ENCODE measurements at regions not wholly inside any gene's neighbourhood (a gene's known extent, or its start where the extent isn't known, plus 50 kb on each side); places are given as distances from the start of the nearest gene placed in this dataset.

DNA sequence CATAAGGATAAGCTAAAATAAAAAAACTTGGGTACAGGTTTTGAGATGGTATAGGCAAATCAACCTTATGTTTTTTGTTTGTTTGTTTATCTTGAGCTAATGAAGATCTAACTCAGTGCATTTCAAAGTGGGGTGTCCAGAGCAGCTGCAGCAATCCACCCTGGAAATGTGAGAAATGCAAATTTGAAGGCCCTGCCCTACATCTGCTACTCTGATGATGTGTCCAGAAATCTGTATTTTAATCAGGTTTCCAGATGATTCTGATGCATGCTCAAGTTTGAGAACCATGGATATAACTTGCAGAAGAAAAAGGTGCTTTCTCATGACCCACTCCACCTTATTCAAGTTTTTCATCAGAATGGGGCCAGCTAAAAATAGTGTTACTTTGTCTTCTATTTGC is 467.0 kb downstream of the NTRK2 start:
- no peaks in the 10 kb centered on the region for H3K36me3 ChIP-seq (ENCODE audit: control insufficient read depth, insufficient read depth, low read length)
- DNase-seq, result no peak
- no peaks in the 10 kb centered on the region for H3K4me1 ChIP-seq (ENCODE audit: control insufficient read depth, low read depth, low read length)
- no peak overlapping the region for H3K4me2 ChIP-seq (ENCODE audit: low read length)
- H3K4me3 ChIP-seq (ENCODE audit: low read length), result no peak overlapping the region
- H2BK15ac ChIP-seq (replicated peaks; ENCODE audit: low read depth), result no peak overlapping the region
- H4K5ac ChIP-seq (ENCODE audit: low read length), result no peak overlapping the region
- H3K79me2 ChIP-seq (ENCODE audit: control insufficient read depth, insufficient read depth, low read length), result no peaks in the 10 kb centered on the region
- no peak overlapping the region for H3K23ac ChIP-seq (ENCODE audit: low read length)
- H3K9ac ChIP-seq (ENCODE audit: low read length), result no peak overlapping the region
- H3K56ac ChIP-seq (ENCODE audit: low read length), result no peak overlapping the region
- H2AK5ac ChIP-seq (ENCODE audit: low read length), result no peak overlapping the region
- H3K27ac ChIP-seq (ENCODE audit: low read depth, low read length), result no peak overlapping the region
- no peak overlapping the region for H4K8ac ChIP-seq (ENCODE audit: low read depth, low read length)
- H3K4ac ChIP-seq (ENCODE audit: low read depth, low read length), result no peak overlapping the region
- no peaks in the 10 kb centered on the region for H3K27me3 ChIP-seq (ENCODE audit: insufficient read depth, low read length, poor library complexity)
- H2BK120ac ChIP-seq (ENCODE audit: low read depth, low read length), result no peak overlapping the region
- no peak overlapping the region for H2BK5ac ChIP-seq (ENCODE audit: low read length)
- H3K18ac ChIP-seq (ENCODE audit: low read length), result no peak overlapping the region
- H3K79me1 ChIP-seq (ENCODE audit: low read length), result no peaks in the 10 kb centered on the region

DNA sequence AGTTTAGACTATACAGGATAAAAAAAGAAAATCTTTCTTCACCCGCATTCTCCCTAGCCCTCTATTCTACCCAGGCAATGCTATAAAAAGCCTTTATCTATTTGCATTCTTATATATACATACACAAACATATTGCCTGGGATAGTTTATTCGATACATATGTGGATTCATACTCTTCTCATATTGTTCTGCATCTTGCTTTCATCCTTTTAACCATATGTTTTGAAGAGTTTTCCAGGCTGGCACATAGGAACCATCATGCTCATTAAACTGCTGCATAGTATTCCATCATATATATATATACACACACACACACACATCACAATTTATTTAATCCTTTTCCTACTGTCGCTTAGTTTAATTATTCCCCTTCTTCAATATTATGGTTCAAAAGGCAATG is 461.2 kb downstream of the NTRK2 start:
- Histone ChIP-seq H4K8ac (ENCODE audit: low read depth, low read length) (no peak overlapping the region), H3K9ac (ENCODE audit: low read length) (no peak overlapping the region), H3K4me3 (ENCODE audit: low read length) (no peak overlapping the region), H3K4ac (ENCODE audit: low read depth, low read length) (no peak overlapping the region), H4K5ac (ENCODE audit: low read length) (no peak overlapping the region), H2BK120ac (ENCODE audit: low read depth, low read length) (no peak overlapping the region), H2AK5ac (ENCODE audit: low read length) (no peak overlapping the region), H3K79me1 (ENCODE audit: low read length) (no peaks in the 10 kb centered on the region), H3K27ac (ENCODE audit: low read depth, low read length) (no peak overlapping the region), H3K56ac (ENCODE audit: low read length) (no peak overlapping the region), H3K4me2 (ENCODE audit: low read length) (no peak overlapping the region), H3K4me1 (ENCODE audit: control insufficient read depth, low read depth, low read length) (no peaks in the 10 kb centered on the region), H3K18ac (ENCODE audit: low read length) (no peak overlapping the region), H2BK15ac (replicated peaks; ENCODE audit: low read depth) (no peak overlapping the region), H3K36me3 (ENCODE audit: control insufficient read depth, insufficient read depth, low read length) (no peaks in the 10 kb centered on the region), H3K79me2 (ENCODE audit: control insufficient read depth, insufficient read depth, low read length) (no peaks in the 10 kb centered on the region), H3K27me3 (ENCODE audit: insufficient read depth, low read length, poor library complexity) (no peaks in the 10 kb centered on the region), H3K23ac (ENCODE audit: low read length) (no peak overlapping the region), H2BK5ac (ENCODE audit: low read length) (no peak overlapping the region)
- WGBS (ENCODE audit: extremely low coverage, insufficient coverage, low lambda C conversion rate), result 100% methylated on average over 1 of the region's 3 CpGs
- no peak for DNase-seq

DNA sequence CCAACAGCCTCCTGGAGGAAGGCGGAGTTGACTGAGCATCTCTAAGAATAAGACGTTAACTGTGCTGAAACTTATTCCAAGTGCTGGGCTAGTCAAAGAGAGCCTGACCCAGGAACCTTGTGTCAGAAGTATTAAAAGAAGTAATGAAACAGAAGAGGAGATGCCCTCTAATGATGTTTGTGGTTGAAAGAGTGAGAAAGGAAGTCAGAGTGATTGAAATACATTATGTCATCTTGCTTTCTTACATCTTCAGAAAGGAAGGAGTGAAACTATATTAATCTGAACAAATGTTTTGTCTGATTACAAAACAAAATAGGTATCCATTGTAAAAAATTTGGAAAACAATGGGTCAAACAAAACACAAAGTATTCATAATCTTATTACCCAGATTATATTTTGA is 460.7 kb downstream of the NTRK2 start:
- no peak overlapping the region for H3K23ac ChIP-seq (ENCODE audit: low read length)
- WGBS (ENCODE audit: extremely low coverage, insufficient coverage, low lambda C conversion rate), result no CpG with 5 or more reads among the region's 2 CpGs
- no peak overlapping the region for H4K8ac ChIP-seq (ENCODE audit: low read depth, low read length)

DNA sequence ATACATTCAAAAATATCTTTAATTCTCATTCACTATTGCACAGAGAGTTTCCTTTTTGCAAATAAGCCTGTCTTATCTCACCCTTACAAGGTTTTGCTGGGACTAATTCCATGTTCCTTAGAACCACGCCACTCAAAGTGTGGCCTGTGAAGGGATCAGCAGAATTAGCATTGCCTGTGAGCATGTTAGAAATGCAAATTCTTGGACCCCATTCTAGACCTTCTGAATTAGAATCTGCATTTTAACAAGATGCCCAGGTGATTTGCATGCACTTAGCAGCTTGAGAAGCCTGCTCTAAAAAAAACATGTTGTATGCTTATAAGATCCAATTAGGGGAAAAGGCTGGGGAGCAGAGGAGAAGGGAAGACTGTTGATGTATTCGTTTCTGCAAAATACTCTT is 460.0 kb downstream of the NTRK2 start:
- Histone ChIP-seq H3K4me1 (ENCODE audit: control insufficient read depth, low read depth, low read length) (no peaks in the 10 kb centered on the region), H3K4me3 (ENCODE audit: low read length) (no peak overlapping the region), H2AK5ac (ENCODE audit: low read length) (no peak overlapping the region), H2BK120ac (ENCODE audit: low read depth, low read length) (no peak overlapping the region), H4K5ac (ENCODE audit: low read length) (no peak overlapping the region), H3K79me2 (ENCODE audit: control insufficient read depth, insufficient read depth, low read length) (no peaks in the 10 kb centered on the region), H3K27ac (ENCODE audit: low read depth, low read length) (no peak overlapping the region), H3K79me1 (ENCODE audit: low read length) (no peaks in the 10 kb centered on the region), H3K18ac (ENCODE audit: low read length) (no peak overlapping the region), H3K4me2 (ENCODE audit: low read length) (no peak overlapping the region), H3K4ac (ENCODE audit: low read depth, low read length) (no peak overlapping the region), H4K8ac (ENCODE audit: low read depth, low read length) (no peak overlapping the region), H3K23ac (ENCODE audit: low read length) (no peak overlapping the region), H2BK15ac (replicated peaks; ENCODE audit: low read depth) (no peak overlapping the region), H3K27me3 (ENCODE audit: insufficient read depth, low read length, poor library complexity) (no peaks in the 10 kb centered on the region), H3K56ac (ENCODE audit: low read length) (no peak overlapping the region), H3K36me3 (ENCODE audit: control insufficient read depth, insufficient read depth, low read length) (no peaks in the 10 kb centered on the region), H3K9ac (ENCODE audit: low read length) (no peak overlapping the region), H2BK5ac (ENCODE audit: low read length) (no peak overlapping the region)
- DNase-seq, result no peak
- WGBS (ENCODE audit: extremely low coverage, insufficient coverage, low lambda C conversion rate), result no CpG with 5 or more reads among the region's 2 CpGs

More for the DNA sequence above, 460.7 kb downstream of the NTRK2 start:
- H2BK5ac ChIP-seq (ENCODE audit: low read length), result no peak overlapping the region
- no peak overlapping the region for H2BK120ac ChIP-seq (ENCODE audit: low read depth, low read length)
- no peaks in the 10 kb centered on the region for H3K4me1 ChIP-seq (ENCODE audit: control insufficient read depth, low read depth, low read length)
- no peak overlapping the region for H3K27ac ChIP-seq (ENCODE audit: low read depth, low read length)
- H2AK5ac ChIP-seq (ENCODE audit: low read length), result no peak overlapping the region
- H2BK15ac ChIP-seq (replicated peaks; ENCODE audit: low read depth), result no peak overlapping the region
- no peak overlapping the region for H3K4ac ChIP-seq (ENCODE audit: low read depth, low read length)
- no peak overlapping the region for H3K18ac ChIP-seq (ENCODE audit: low read length)
- no peak overlapping the region for H4K5ac ChIP-seq (ENCODE audit: low read length)
- H3K79me1 ChIP-seq (ENCODE audit: low read length), result no peaks in the 10 kb centered on the region
- no peaks in the 10 kb centered on the region for H3K79me2 ChIP-seq (ENCODE audit: control insufficient read depth, insufficient read depth, low read length)
- H3K4me2 ChIP-seq (ENCODE audit: low read length), result no peak overlapping the region
- no peaks in the 10 kb centered on the region for H3K36me3 ChIP-seq (ENCODE audit: control insufficient read depth, insufficient read depth, low read length)
- H3K27me3 ChIP-seq (ENCODE audit: insufficient read depth, low read length, poor library complexity), result no peaks in the 10 kb centered on the region
- no peak overlapping the region for H3K9ac ChIP-seq (ENCODE audit: low read length)
- H3K4me3 ChIP-seq (ENCODE audit: low read length), result no peak overlapping the region
- no peak overlapping the region for H3K56ac ChIP-seq (ENCODE audit: low read length)
- DNase-seq, result no peak

DNA sequence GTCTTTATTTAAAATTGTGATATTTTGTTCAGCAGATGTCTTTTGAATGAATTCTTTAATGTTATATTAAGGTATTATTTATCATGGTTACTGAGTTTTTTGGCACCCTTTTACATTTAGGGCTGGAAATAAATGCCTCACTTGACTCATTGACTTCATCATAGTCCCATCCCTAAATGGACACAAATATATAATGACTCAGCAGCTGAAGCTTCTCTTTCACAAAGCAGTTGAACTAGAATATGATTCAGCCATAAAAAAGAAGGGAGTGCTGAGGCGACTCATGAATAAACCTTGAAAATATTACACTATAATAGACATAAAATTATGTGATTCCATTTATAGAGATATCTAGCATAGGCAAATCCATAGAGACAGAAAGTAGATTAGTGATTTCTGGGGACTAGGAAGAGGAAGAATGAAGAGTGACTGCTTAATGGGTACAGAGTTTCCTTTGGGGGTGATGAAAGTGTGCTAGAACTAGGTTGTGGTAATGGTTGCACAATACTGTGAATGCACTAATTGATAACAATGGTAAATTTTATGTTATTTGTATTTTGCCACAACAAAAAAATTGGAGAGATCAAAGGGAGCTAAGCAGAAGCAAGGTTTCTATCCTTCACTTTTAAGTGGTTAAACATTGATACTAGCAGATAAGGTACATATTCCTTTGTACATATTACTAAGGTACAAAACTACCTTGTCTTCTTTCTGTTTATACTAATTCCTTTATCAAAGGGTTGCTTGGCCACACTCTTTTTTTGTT is 449.6 kb downstream of the NTRK2 start:
- no peaks in the 10 kb centered on the region for H3K79me1 ChIP-seq (ENCODE audit: low read length)
- no peak overlapping the region for H4K8ac ChIP-seq (ENCODE audit: low read depth, low read length)
- no peak overlapping the region for H3K4ac ChIP-seq (ENCODE audit: low read depth, low read length)
- H3K4me1 ChIP-seq (ENCODE audit: control insufficient read depth, low read depth, low read length), result no peaks in the 10 kb centered on the region
- no peaks in the 10 kb centered on the region for H3K36me3 ChIP-seq (ENCODE audit: control insufficient read depth, insufficient read depth, low read length)
- no peak overlapping the region for H3K4me2 ChIP-seq (ENCODE audit: low read length)
- H3K23ac ChIP-seq (ENCODE audit: low read length), result no peak overlapping the region
- no peak overlapping the region for H2BK120ac ChIP-seq (ENCODE audit: low read depth, low read length)
- no peak overlapping the region for H3K18ac ChIP-seq (ENCODE audit: low read length)
- H4K5ac ChIP-seq (ENCODE audit: low read length), result no peak overlapping the region
- no peak for DNase-seq
- H3K4me3 ChIP-seq (ENCODE audit: low read length), result no peak overlapping the region
- WGBS (ENCODE audit: extremely low coverage, insufficient coverage, low lambda C conversion rate), result no CpG with 5 or more reads among the region's 1 CpG
- H2BK15ac ChIP-seq (replicated peaks; ENCODE audit: low read depth), result no peak overlapping the region
- no peak overlapping the region for H2BK5ac ChIP-seq (ENCODE audit: low read length)
- H3K9ac ChIP-seq (ENCODE audit: low read length), result no peak overlapping the region
- no peak overlapping the region for H2AK5ac ChIP-seq (ENCODE audit: low read length)
- H3K27me3 ChIP-seq (ENCODE audit: insufficient read depth, low read length, poor library complexity), result no peaks in the 10 kb centered on the region
- no peak overlapping the region for H3K27ac ChIP-seq (ENCODE audit: low read depth, low read length)
- H3K56ac ChIP-seq (ENCODE audit: low read length), result no peak overlapping the region
- H3K79me2 ChIP-seq (ENCODE audit: control insufficient read depth, insufficient read depth, low read length), result no peaks in the 10 kb centered on the region

DNA sequence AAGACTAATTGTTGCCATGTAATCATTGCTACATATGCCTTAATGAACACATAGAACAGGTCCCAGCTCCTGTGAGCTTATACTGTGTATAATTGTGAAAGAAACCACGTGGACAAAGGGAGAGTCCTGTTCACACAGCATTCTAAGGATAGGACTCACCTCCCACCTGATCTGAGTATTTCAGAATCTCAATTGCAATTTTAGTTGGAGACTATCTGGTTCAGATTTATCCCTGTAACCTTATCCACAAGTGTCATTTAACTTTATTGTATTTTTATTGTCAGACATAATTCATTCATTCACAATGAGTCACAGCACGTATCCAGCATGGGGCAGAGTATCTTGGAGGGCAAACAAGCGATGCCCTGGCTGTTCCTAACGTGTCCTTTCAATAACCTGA is 448.3 kb downstream of the NTRK2 start:
- H3K27me3 ChIP-seq (ENCODE audit: insufficient read depth, low read length, poor library complexity), result no peaks in the 10 kb centered on the region
- no peak overlapping the region for H2BK5ac ChIP-seq (ENCODE audit: low read length)
- no peaks in the 10 kb centered on the region for H3K36me3 ChIP-seq (ENCODE audit: control insufficient read depth, insufficient read depth, low read length)
- no peaks in the 10 kb centered on the region for H3K4me1 ChIP-seq (ENCODE audit: control insufficient read depth, low read depth, low read length)
- H3K56ac ChIP-seq (ENCODE audit: low read length), result no peak overlapping the region
- no peak overlapping the region for H3K23ac ChIP-seq (ENCODE audit: low read length)
- H3K79me2 ChIP-seq (ENCODE audit: control insufficient read depth, insufficient read depth, low read length), result no peaks in the 10 kb centered on the region
- no peak overlapping the region for H3K18ac ChIP-seq (ENCODE audit: low read length)
- no peak overlapping the region for H3K27ac ChIP-seq (ENCODE audit: low read depth, low read length)
- H3K4me2 ChIP-seq (ENCODE audit: low read length), result no peak overlapping the region
- no peak overlapping the region for H3K4ac ChIP-seq (ENCODE audit: low read depth, low read length)
- H2BK15ac ChIP-seq (replicated peaks; ENCODE audit: low read depth), result no peak overlapping the region
- H2AK5ac ChIP-seq (ENCODE audit: low read length), result no peak overlapping the region
- no peak overlapping the region for H4K5ac ChIP-seq (ENCODE audit: low read length)
- WGBS (ENCODE audit: extremely low coverage, insufficient coverage, low lambda C conversion rate), result no CpG with 5 or more reads among the region's 4 CpGs
- H2BK120ac ChIP-seq (ENCODE audit: low read depth, low read length), result no peak overlapping the region
- H3K9ac ChIP-seq (ENCODE audit: low read length), result no peak overlapping the region
- H3K79me1 ChIP-seq (ENCODE audit: low read length), result no peaks in the 10 kb centered on the region
- DNase-seq, result no peak
- no peak overlapping the region for H4K8ac ChIP-seq (ENCODE audit: low read depth, low read length)
- no peak overlapping the region for H3K4me3 ChIP-seq (ENCODE audit: low read length)
